ENCODE measurements at regions not wholly inside any gene's neighbourhood (a gene's known extent, or its start where the extent isn't known, plus 50 kb on each side); places are given as distances from the start of the nearest gene placed in this dataset.

DNA sequence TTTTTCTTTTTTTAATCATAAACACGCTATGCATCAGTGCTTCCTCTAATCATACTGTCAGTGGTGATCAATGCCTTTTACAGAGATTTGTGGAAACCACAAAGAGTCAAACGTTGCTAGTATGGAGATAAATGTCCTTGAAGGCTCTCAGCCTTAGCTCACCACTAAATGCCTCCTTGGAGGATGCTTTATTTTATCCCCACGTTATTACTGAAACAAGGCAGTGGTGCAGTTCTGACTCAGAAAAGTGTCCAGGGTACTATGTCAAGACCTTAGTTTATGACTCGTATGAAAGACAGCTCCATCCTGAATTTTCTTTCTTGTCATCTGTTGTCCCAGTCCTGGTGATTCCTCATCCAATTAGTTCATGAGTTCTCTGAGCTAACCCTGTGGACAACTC lies 1146.7 kb downstream of the IGSF11 start:
- TF ChIP-seq POLR2A (IDR thresholded peaks at IDR 0.05) (no peak), CTCF (IDR thresholded peaks at IDR 0.05) (no peak), POLR2AphosphoS5 (IDR thresholded peaks at IDR 0.05; ENCODE audit: insufficient read depth in 1 of 2, low read depth in 1 of 2) (no peak)
